K562 (cell line): ENCODE measurements at regions not wholly inside any gene's neighbourhood (a gene's known extent, or its start where the extent isn't known, plus 50 kb on each side); places are given as distances from the start of the nearest gene placed in this dataset.

Experiments used
- ATAC-seq: fragments of 200-7000 bp; cut with Tn5 transposase; 3 replicates; pipeline ENCODE4 v1.9.1; 2020; ENCODE audit warnings: moderate library complexity
- BruUV-seq: library from RNA; stranded (reverse); fragments of 400-500 nt; replicated peaks from 2 replicates; lab custom pipeline; 2021; lab: Mats Ljungman, UMichigan
- CTCF ChIA-PET: fragments of 300-600 bp; formaldehyde crosslinking; extraction: SDS; loops from one replicate; lab custom pipeline; 2021; ENCODE audit warnings: low intra/inter-chr PET ratio; lab: Yijun Ruan, JAX
- POLR2A ChIA-PET: fragments of 300-600, 350-650 bp; sonication (Branson Sonifier 250); formaldehyde crosslinking; extraction: SDS; loops from one replicate; lab custom pipeline; 2021; ENCODE audit warnings: antibody characterized with exemption, inconsistent platforms; lab: Yijun Ruan, JAX
- DNase-seq, 4 experiments: peaks; one replicate each; pipeline versions ENCODE4 v3.0.0 to v3.0.0-alpha.2; 2011 to 2018; ENCODE audit warnings: low spot score in 3 of 4, mixed read lengths in 3 of 4; ENCODE audit errors: extremely low read depth in 1 of 4
- FAIRE-seq: peaks from 2 replicates; lab custom pipeline; 2011; peaks lifted over from hg19 to GRCh38; lab: Jason Lieb, UNC
- H2AFZ ChIP-seq: 2 replicates; pipeline ENCODE4 v1.6.0; 2011; ENCODE audit warnings: low read depth, low read length, control low read depth, inconsistent platforms
- H3K27ac ChIP-seq: fragments of 200-600 bp; 3 replicates; pipeline ENCODE4 v1.8.0; 2011; ENCODE audit warnings: low read depth, mild to moderate bottlenecking, control low read depth, inconsistent platforms, low read length, moderate library complexity, mixed read lengths; ENCODE audit errors: extremely low read depth
- H3K27me3 ChIP-seq, 2 experiments: fragments of 300-600 bp in 1 of 2; 2 replicates in 1 of 2; 3 replicates in 1 of 2; pipeline versions ENCODE4 v1.6.0 to v1.8.0; 2011; ENCODE audit warnings: inconsistent platforms in 2 of 2, low read length in 2 of 2, mild to moderate bottlenecking in 1 of 2, mixed read lengths in 1 of 2, moderate library complexity in 1 of 2; ENCODE audit not compliant: control insufficient read depth in 2 of 2, insufficient read depth in 2 of 2
- H3K36me3 ChIP-seq: fragments of 300-600 bp; 3 replicates; pipeline ENCODE4 v1.8.0; 2011; ENCODE audit warnings: mild to moderate bottlenecking, low read length, inconsistent platforms; ENCODE audit not compliant: control insufficient read depth, insufficient read depth
- H3K4me1 ChIP-seq, 2 experiments: fragments of 200-600 bp in 1 of 2; replicated peaks in 1 of 2; 2 replicates in 1 of 2; 3 replicates in 1 of 2; pipeline versions ENCODE4 v1.5.1 to v1.8.0; 2011; ENCODE audit warnings: inconsistent platforms in 2 of 2, low read length in 2 of 2, mild to moderate bottlenecking in 1 of 2, mixed read lengths in 1 of 2, moderate library complexity in 1 of 2; ENCODE audit not compliant: control insufficient read depth in 2 of 2, insufficient read depth in 2 of 2
- H3K4me2 ChIP-seq: 2 replicates; pipeline ENCODE4 v1.6.1; 2011; ENCODE audit warnings: low read length, control low read depth, inconsistent platforms, mixed read lengths; ENCODE audit not compliant: insufficient read depth
- H3K4me3 ChIP-seq: fragments of 200-600 bp; sonication (generic), shearing (Covaris generic); 2 replicates; pipeline ENCODE4 v1.5.1; 2016; ENCODE audit warnings: control low read depth, inconsistent platforms
- H3K79me2 ChIP-seq: fragments of 200-600 bp; 3 replicates; pipeline ENCODE4 v1.8.0; 2011; ENCODE audit warnings: low read length, inconsistent platforms; ENCODE audit not compliant: control insufficient read depth, insufficient read depth
- H3K9ac ChIP-seq, 2 experiments: 2 replicates each; pipeline versions ENCODE4 v1.6.0 to v1.6.1; 2011; ENCODE audit warnings: low read depth in 2 of 2, low read length in 2 of 2, control low read depth in 1 of 2, inconsistent platforms in 1 of 2, mild to moderate bottlenecking in 1 of 2, mixed read lengths in 1 of 2; ENCODE audit not compliant: insufficient read depth in 1 of 2
- H3K9me1 ChIP-seq: one replicate; pipeline ENCODE4 v1.6.0; 2011; ENCODE audit warnings: inconsistent platforms, mild to moderate bottlenecking, low read length, moderate library complexity; ENCODE audit not compliant: control insufficient read depth, insufficient read depth
- H3K9me3 ChIP-seq: replicated peaks from 2 replicates; pipeline ENCODE4 v1.5.1; 2011; ENCODE audit warnings: low read depth, low read length, inconsistent platforms; ENCODE audit not compliant: control insufficient read depth, insufficient read depth
- H4K20me1 ChIP-seq: replicated peaks from 2 replicates; pipeline ENCODE4 v1.6.1; 2011; ENCODE audit warnings: low read length, inconsistent platforms, mixed read lengths; ENCODE audit not compliant: control insufficient read depth, insufficient read depth
- CEBPB ChIP-seq: fragments of 450-650 bp; IDR thresholded peaks from 2 replicates; pipeline ENCODE4 v1.6.1; 2016; ENCODE audit warnings: missing genetic modification characterization, missing compliant biosample characterization
- ELF1 ChIP-seq: fragments of 200-800 bp; sonication (Bioruptor generic); IDR thresholded peaks from 2 replicates; pipeline ENCODE4 v1.6.1; 2016; ENCODE audit warnings: missing genetic modification characterization, missing compliant biosample characterization
- MIER1 ChIP-seq: fragments of 450-650 bp; IDR thresholded peaks from 2 replicates; pipeline ENCODE4 v1.6.1; 2016; ENCODE audit warnings: antibody characterized with exemption, mild to moderate bottlenecking, low read depth
- POLR2G ChIP-seq: fragments of 200-400 bp; formaldehyde crosslinking; IDR thresholded peaks from 2 replicates; pipeline ENCODE4 v1.6.1; 2017; ENCODE audit warnings: low read depth, mild to moderate bottlenecking, antibody characterized with exemption, low read length, moderate library complexity
- POLR3G ChIP-seq: IDR thresholded peaks from 2 replicates; pipeline ENCODE4 v1.6.1; 2011; ENCODE audit not compliant: insufficient read length, insufficient replicate concordance; ENCODE audit errors: extremely low read depth
- RAD21 ChIP-seq, 2 experiments: fragments of 250-450 bp in 1 of 2; fragments of 450-650 bp in 1 of 2; sonication (Bioruptor Pico) in 1 of 2; formaldehyde crosslinking in 1 of 2; IDR thresholded peaks in 1 of 2; conservative IDR thresholded peaks in 1 of 2; 2 replicates each; pipeline versions ENCODE4 v1.4.0 to v1.8.0; 2020 to 2022; ENCODE audit warnings: mild to moderate bottlenecking in 2 of 2, moderate library complexity in 1 of 2
- SAFB2 ChIP-seq: fragments of 200-400 bp; formaldehyde crosslinking; IDR thresholded peaks from 2 replicates; pipeline ENCODE4 v1.6.1; 2018; ENCODE audit warnings: borderline replicate concordance, low read length, low read depth, moderate library complexity; ENCODE audit not compliant: severe bottlenecking
- TEAD4 ChIP-seq, 2 experiments: sonication (generic) in 1 of 2; formaldehyde crosslinking in 1 of 2; IDR thresholded peaks; 2 replicates each; pipeline versions ENCODE4 v1.6.1 to v1.8.0; 2012 to 2022; ENCODE audit warnings: borderline replicate concordance in 1 of 2, inconsistent platforms in 1 of 2, low read length in 1 of 2, mild to moderate bottlenecking in 1 of 2, missing genetic modification reagents in 1 of 2
- ZNF239 ChIP-seq: fragments of 250-450 bp; sonication (Bioruptor Pico); IDR thresholded peaks from 2 replicates; pipeline ENCODE4 v1.4.0; 2020; ENCODE audit warnings: mild to moderate bottlenecking
- WGBS: fragments of 100-300 bp; shearing (Covaris generic); methylation state at CpG from one replicate; pipeline ENCODE4 v1.1.6; 2016; ENCODE audit warnings: low coverage, mixed read lengths; ENCODE audit not compliant: insufficient coverage; ENCODE audit errors: missing lambda C conversion rate; 5-methylcytosine and 5-hydroxymethylcytosine counted together
- in situ Hi-C: fragments of 300-500 bp; cut with MboI; formaldehyde crosslinking; loops from 4 replicates; pipeline ENCODE4 v1.15.0; 2018; ENCODE audit warnings: inconsistent platforms, mixed read lengths
- intact Hi-C: fragments of 100-400 bp; cut with micrococcal nuclease; formaldehyde crosslinking; loops from 2 replicates; pipeline ENCODE4 v1.14.2; 2022
- TF ChIP-seq, protein P1 (sequence below): fragments of 200-800 bp; sonication (Bioruptor generic); IDR thresholded peaks from 2 replicates; pipeline ENCODE4 v1.6.1; 2017; ENCODE audit warnings: missing genetic modification characterization, missing compliant biosample characterization
- TF ChIP-seq, protein P2 (sequence below): fragments of 250-450 bp; sonication (Bioruptor Pico); IDR thresholded peaks from 2 replicates; pipeline ENCODE4 v1.4.0; 2020; ENCODE audit warnings: mild to moderate bottlenecking, moderate library complexity, borderline replicate concordance
- TF ChIP-seq, protein P3 (sequence below): IDR thresholded peaks from 2 replicates; pipeline ENCODE4 v1.6.1; 2011; ENCODE audit not compliant: insufficient read length; ENCODE audit errors: extremely low read depth
- TF ChIP-seq, protein P4 (sequence below): IDR thresholded peaks from 2 replicates; pipeline ENCODE4 v1.6.1; 2012; ENCODE audit warnings: low read depth, low read length, improper control_type of control experiment, borderline replicate concordance

DNA sequence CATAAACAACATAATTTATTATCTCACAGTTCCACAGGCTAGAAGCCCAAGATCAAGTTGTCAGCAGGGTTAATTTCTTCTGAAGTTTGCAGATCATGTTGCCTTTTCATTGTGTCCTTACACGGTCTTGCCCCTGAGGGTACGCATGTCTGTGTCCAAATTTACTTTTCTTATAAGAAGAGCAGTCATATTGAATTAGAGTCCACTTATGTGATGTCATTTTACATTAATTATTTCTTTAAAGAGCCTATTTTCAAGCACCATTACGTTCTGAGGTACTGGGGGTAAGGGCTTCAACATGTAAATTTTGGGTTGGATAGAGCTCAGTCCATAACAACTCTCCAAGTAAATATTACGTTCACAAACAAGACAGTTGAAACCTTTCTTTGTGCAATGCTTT lies 236.6 kb upstream of the OR4E1 start (continued):
- TF ChIP-seq, protein P1, sequence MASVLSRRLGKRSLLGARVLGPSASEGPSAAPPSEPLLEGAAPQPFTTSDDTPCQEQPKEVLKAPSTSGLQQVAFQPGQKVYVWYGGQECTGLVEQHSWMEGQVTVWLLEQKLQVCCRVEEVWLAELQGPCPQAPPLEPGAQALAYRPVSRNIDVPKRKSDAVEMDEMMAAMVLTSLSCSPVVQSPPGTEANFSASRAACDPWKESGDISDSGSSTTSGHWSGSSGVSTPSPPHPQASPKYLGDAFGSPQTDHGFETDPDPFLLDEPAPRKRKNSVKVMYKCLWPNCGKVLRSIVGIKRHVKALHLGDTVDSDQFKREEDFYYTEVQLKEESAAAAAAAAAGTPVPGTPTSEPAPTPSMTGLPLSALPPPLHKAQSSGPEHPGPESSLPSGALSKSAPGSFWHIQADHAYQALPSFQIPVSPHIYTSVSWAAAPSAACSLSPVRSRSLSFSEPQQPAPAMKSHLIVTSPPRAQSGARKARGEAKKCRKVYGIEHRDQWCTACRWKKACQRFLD (CRISPR knock-in tag) = no peak
- TF ChIP-seq ZNF239 (CRISPR knock-in tag) = no peak
- TF ChIP-seq, protein P2, sequence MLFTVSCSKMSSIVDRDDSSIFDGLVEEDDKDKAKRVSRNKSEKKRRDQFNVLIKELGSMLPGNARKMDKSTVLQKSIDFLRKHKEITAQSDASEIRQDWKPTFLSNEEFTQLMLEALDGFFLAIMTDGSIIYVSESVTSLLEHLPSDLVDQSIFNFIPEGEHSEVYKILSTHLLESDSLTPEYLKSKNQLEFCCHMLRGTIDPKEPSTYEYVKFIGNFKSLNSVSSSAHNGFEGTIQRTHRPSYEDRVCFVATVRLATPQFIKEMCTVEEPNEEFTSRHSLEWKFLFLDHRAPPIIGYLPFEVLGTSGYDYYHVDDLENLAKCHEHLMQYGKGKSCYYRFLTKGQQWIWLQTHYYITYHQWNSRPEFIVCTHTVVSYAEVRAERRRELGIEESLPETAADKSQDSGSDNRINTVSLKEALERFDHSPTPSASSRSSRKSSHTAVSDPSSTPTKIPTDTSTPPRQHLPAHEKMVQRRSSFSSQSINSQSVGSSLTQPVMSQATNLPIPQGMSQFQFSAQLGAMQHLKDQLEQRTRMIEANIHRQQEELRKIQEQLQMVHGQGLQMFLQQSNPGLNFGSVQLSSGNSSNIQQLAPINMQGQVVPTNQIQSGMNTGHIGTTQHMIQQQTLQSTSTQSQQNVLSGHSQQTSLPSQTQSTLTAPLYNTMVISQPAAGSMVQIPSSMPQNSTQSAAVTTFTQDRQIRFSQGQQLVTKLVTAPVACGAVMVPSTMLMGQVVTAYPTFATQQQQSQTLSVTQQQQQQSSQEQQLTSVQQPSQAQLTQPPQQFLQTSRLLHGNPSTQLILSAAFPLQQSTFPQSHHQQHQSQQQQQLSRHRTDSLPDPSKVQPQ (CRISPR knock-in tag) = no peak
- TF ChIP-seq POLR2G = no peak

DNA sequence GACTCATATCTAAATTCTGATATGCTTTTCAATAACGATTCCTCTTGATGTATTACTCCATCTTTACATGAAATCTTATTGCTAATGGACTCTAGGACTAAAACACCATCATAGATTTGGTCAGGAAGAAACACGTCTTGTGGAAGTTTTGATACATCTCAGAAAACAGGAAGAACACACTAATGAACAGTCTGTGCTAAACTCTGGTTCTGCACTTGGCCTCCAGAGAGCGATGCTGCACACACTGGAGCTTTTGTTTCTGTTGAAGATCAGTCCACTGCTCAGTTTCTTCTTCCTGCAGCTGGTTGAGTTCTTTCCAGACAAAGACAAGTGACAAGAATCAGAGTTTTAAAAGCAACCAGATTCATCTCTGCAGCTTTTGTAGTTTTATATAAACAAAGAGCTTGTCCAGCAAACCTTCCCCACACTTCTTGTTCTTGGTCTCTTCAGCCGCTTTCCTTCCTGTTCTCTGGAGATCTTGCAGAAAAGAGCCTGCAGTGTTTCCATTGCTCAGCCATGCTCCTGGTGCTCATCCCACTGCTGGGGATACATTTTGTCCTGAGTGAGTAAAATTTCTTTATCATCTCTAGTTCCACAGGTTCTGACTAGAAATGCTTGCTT lies 229.1 kb upstream of the OR4E1 start:
- no peaks in the 10 kb centered on the region for H3K79me2 ChIP-seq
- DNase-seq (no peak), FAIRE-seq (no peak), ATAC-seq (no peak)
- H3K36me3 ChIP-seq = no peaks in the 10 kb centered on the region
- ChIA-PET CTCF (no interaction called here), POLR2A (no interaction called here)
- H3K4me1 ChIP-seq = no peaks in the 10 kb centered on the region
- H3K9ac ChIP-seq = no peak overlapping the region
- H3K27me3 ChIP-seq = no peaks in the 10 kb centered on the region
- no peak overlapping the region for H3K4me3 ChIP-seq
- in situ Hi-C loops = no loop called here
- no peaks in the 10 kb centered on the region for H3K9me1 ChIP-seq
- intact Hi-C loops = no loop called here
- BruUV-seq = no TSS peak
- no peaks in the 10 kb centered on the region for H3K9me3 ChIP-seq
- H4K20me1 ChIP-seq = no peaks in the 10 kb centered on the region
- no peak overlapping the region for H3K27ac ChIP-seq
- 0% methylated on average over 4 of the region's 4 CpGs for WGBS
- H3K4me2 ChIP-seq = no peak overlapping the region
- no peak overlapping the region for H2AFZ ChIP-seq
- TF ChIP-seq SAFB2 = no peak
- no peak for TF ChIP-seq MIER1
- TF ChIP-seq RAD21 (CRISPR knock-in tag; conservative IDR thresholded peaks at IDR 0.05 in 1 of 2, IDR thresholded peaks at IDR 0.05 in 1 of 2) = no peak
- no peak for TF ChIP-seq TEAD4 (IDR thresholded peaks at IDR 0.05; ENCODE audit: low read length)
- no peak for TF ChIP-seq TEAD4 (CRISPR knock-in tag; IDR thresholded peaks at IDR 0.05; ENCODE audit: borderline replicate concordance)
- TF ChIP-seq, protein P3, sequence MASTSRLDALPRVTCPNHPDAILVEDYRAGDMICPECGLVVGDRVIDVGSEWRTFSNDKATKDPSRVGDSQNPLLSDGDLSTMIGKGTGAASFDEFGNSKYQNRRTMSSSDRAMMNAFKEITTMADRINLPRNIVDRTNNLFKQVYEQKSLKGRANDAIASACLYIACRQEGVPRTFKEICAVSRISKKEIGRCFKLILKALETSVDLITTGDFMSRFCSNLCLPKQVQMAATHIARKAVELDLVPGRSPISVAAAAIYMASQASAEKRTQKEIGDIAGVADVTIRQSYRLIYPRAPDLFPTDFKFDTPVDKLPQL = no peak
- no peak for TF ChIP-seq CEBPB (tag)
- no peak for TF ChIP-seq ELF1 (tag)
- TF ChIP-seq, protein P4, sequence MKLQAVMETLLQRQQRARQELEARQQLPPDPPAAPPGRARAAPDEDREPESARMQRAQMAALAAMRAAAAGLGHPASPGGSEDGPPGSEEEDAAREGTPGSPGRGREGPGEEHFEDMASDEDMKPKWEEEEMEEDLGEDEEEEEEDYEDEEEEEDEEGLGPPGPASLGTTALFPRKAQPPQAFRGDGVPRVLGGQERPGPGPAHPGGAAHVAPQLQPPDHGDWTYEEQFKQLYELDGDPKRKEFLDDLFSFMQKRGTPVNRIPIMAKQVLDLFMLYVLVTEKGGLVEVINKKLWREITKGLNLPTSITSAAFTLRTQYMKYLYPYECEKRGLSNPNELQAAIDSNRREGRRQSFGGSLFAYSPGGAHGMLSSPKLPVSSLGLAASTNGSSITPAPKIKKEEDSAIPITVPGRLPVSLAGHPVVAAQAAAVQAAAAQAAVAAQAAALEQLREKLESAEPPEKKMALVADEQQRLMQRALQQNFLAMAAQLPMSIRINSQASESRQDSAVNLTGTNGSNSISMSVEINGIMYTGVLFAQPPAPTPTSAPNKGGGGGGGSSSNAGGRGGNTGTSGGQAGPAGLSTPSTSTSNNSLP = no peak
- no peak for TF ChIP-seq POLR3G
